ENCODE measurements at regions not wholly inside any gene's neighbourhood (a gene's known extent, or its start where the extent isn't known, plus 50 kb on each side); places are given as distances from the start of the nearest gene placed in this dataset.

- CTCF ChIA-PET, result no interaction called here
Measured at GRCh38 chr3:84092907-84093306, 865.9 kb upstream of the CADM2 start.

More at GRCh38 chr3:84092907-84093306, 865.9 kb upstream of the CADM2 start:
- ChIA-PET POLR2A (no interaction called here), RAD21 (ENCODE audit: low non-redundant PET in 1 of 2, low total read pairs in 2 of 2, uncharacterized antibody in 2 of 2, unreplicated experiment in 2 of 2) (no interaction called here)
- BruUV-seq (replicated peaks), result no TSS peak
- H3K4me3 ChIP-seq (replicated peaks in 1 of 2; ENCODE audit: low read depth in 1 of 2, low read length in 2 of 2), result no peak overlapping the region
- H3K79me2 ChIP-seq (ENCODE audit: insufficient read depth, low read length), result no peaks in the 10 kb centered on the region
- H2AFZ ChIP-seq (ENCODE audit: low read depth, low read length, poor library complexity, severe bottlenecking), result no peak overlapping the region
- DNase-seq (ENCODE audit: low read depth, low spot score) (no peak), ATAC-seq (no peak)
- H4K20me1 ChIP-seq (ENCODE audit: insufficient read depth), result no peaks in the 10 kb centered on the region
- intact Hi-C loops (cut with micrococcal nuclease), result no loop called here
- peaks cover 0 to 2% of the 10 kb centered on the region in 2 experiments; a peak in 2 of 4 replicates for H3K9me3 ChIP-seq (ENCODE audit: control insufficient read depth in 1 of 2, insufficient read depth in 1 of 2, low read depth in 1 of 2, low read length in 2 of 2)
- no peak overlapping the region for H3K27ac ChIP-seq (ENCODE audit: low read depth, low read length)
- H3K4me2 ChIP-seq (ENCODE audit: low read length), result no peak overlapping the region
- no peaks in the 10 kb centered on the region for H3K4me1 ChIP-seq (ENCODE audit: control insufficient read depth in 1 of 2, insufficient read depth in 2 of 2, low read length in 2 of 2)
- H3K9ac ChIP-seq (ENCODE audit: low read length), result no peak overlapping the region
- no peaks in the 10 kb centered on the region for H3K36me3 ChIP-seq (ENCODE audit: control insufficient read depth in 1 of 2, insufficient read depth in 2 of 2, low read length in 2 of 2)
- no peak for TF ChIP-seq CEBPB (IDR thresholded peaks at IDR 0.05; ENCODE audit: low read depth)
- no peak for TF ChIP-seq EZH2 (IDR thresholded peaks at IDR 0.05)
- no peak for TF ChIP-seq CTCF (IDR thresholded peaks at IDR 0.05 in 2 of 3, conservative IDR thresholded peaks at IDR 0.05 in 1 of 3; ENCODE audit: borderline replicate concordance in 1 of 3, insufficient read depth in 1 of 3, low read depth in 2 of 3, low read length in 2 of 3)
- no peak for TF ChIP-seq REST (IDR thresholded peaks at IDR 0.05; ENCODE audit: low read depth)
- TF ChIP-seq SP1 (IDR thresholded peaks at IDR 0.05; ENCODE audit: low read depth), result no peak
- no peak for TF ChIP-seq RAD21 (IDR thresholded peaks at IDR 0.05; ENCODE audit: low read depth)
- TF ChIP-seq ATF3 (IDR thresholded peaks at IDR 0.05), result no peak
- TF ChIP-seq ZBTB33 (IDR thresholded peaks at IDR 0.05; ENCODE audit: extremely low read depth, insufficient replicate concordance, low read length), result no peak
- no peaks in the 10 kb centered on the region for H3K27me3 ChIP-seq (ENCODE audit: insufficient read depth, low read length)
- no peaks in the 10 kb centered on the region for H3K9me2 ChIP-seq (ENCODE audit: insufficient read depth)
